K562 (cell line): ENCODE measurements at regions not wholly inside any gene's neighbourhood (a gene's known extent, or its start where the extent isn't known, plus 50 kb on each side); places are given as distances from the start of the nearest gene placed in this dataset.

ENCODE experiments used
- ATAC-seq: fragments of 200-7000 bp; cut with Tn5 transposase; 3 replicates; pipeline ENCODE4 v1.9.1; 2020; ENCODE audit warnings: moderate library complexity
- BruUV-seq: library from RNA; stranded (reverse); fragments of 400-500 nt; replicated peaks from 2 replicates; lab custom pipeline; 2021; lab: Mats Ljungman, UMichigan
- CTCF ChIA-PET: fragments of 300-600 bp; formaldehyde crosslinking; extraction: SDS; loops from one replicate; lab custom pipeline; 2021; ENCODE audit warnings: low intra/inter-chr PET ratio; lab: Yijun Ruan, JAX
- POLR2A ChIA-PET: fragments of 300-600, 350-650 bp; sonication (Branson Sonifier 250); formaldehyde crosslinking; extraction: SDS; loops from one replicate; lab custom pipeline; 2021; ENCODE audit warnings: antibody characterized with exemption, inconsistent platforms; lab: Yijun Ruan, JAX
- DNase-seq, 4 experiments: peaks; one replicate each; pipeline versions ENCODE4 v3.0.0 to v3.0.0-alpha.2; 2011 to 2018; ENCODE audit warnings: low spot score in 3 of 4, mixed read lengths in 3 of 4; ENCODE audit errors: extremely low read depth in 1 of 4
- FAIRE-seq: peaks from 2 replicates; lab custom pipeline; 2011; peaks lifted over from hg19 to GRCh38; lab: Jason Lieb, UNC
- H2AFZ ChIP-seq: 2 replicates; pipeline ENCODE4 v1.6.0; 2011; ENCODE audit warnings: low read depth, low read length, control low read depth, inconsistent platforms
- H3K27ac ChIP-seq: fragments of 200-600 bp; 3 replicates; pipeline ENCODE4 v1.8.0; 2011; ENCODE audit warnings: low read depth, mild to moderate bottlenecking, control low read depth, inconsistent platforms, low read length, moderate library complexity, mixed read lengths; ENCODE audit errors: extremely low read depth
- H3K27me3 ChIP-seq, 2 experiments: fragments of 300-600 bp in 1 of 2; 2 replicates in 1 of 2; 3 replicates in 1 of 2; pipeline versions ENCODE4 v1.6.0 to v1.8.0; 2011; ENCODE audit warnings: inconsistent platforms in 2 of 2, low read length in 2 of 2, mild to moderate bottlenecking in 1 of 2, mixed read lengths in 1 of 2, moderate library complexity in 1 of 2; ENCODE audit not compliant: control insufficient read depth in 2 of 2, insufficient read depth in 2 of 2
- H3K36me3 ChIP-seq: fragments of 300-600 bp; 3 replicates; pipeline ENCODE4 v1.8.0; 2011; ENCODE audit warnings: mild to moderate bottlenecking, low read length, inconsistent platforms; ENCODE audit not compliant: control insufficient read depth, insufficient read depth
- H3K4me1 ChIP-seq, 2 experiments: fragments of 200-600 bp in 1 of 2; replicated peaks in 1 of 2; 2 replicates in 1 of 2; 3 replicates in 1 of 2; pipeline versions ENCODE4 v1.5.1 to v1.8.0; 2011; ENCODE audit warnings: inconsistent platforms in 2 of 2, low read length in 2 of 2, mild to moderate bottlenecking in 1 of 2, mixed read lengths in 1 of 2, moderate library complexity in 1 of 2; ENCODE audit not compliant: control insufficient read depth in 2 of 2, insufficient read depth in 2 of 2
- H3K4me2 ChIP-seq: 2 replicates; pipeline ENCODE4 v1.6.1; 2011; ENCODE audit warnings: low read length, control low read depth, inconsistent platforms, mixed read lengths; ENCODE audit not compliant: insufficient read depth
- H3K4me3 ChIP-seq: fragments of 200-600 bp; sonication (generic), shearing (Covaris generic); 2 replicates; pipeline ENCODE4 v1.5.1; 2016; ENCODE audit warnings: control low read depth, inconsistent platforms
- H3K79me2 ChIP-seq: fragments of 200-600 bp; 3 replicates; pipeline ENCODE4 v1.8.0; 2011; ENCODE audit warnings: low read length, inconsistent platforms; ENCODE audit not compliant: control insufficient read depth, insufficient read depth
- H3K9ac ChIP-seq, 2 experiments: 2 replicates each; pipeline versions ENCODE4 v1.6.0 to v1.6.1; 2011; ENCODE audit warnings: low read depth in 2 of 2, low read length in 2 of 2, control low read depth in 1 of 2, inconsistent platforms in 1 of 2, mild to moderate bottlenecking in 1 of 2, mixed read lengths in 1 of 2; ENCODE audit not compliant: insufficient read depth in 1 of 2
- H3K9me1 ChIP-seq: one replicate; pipeline ENCODE4 v1.6.0; 2011; ENCODE audit warnings: inconsistent platforms, mild to moderate bottlenecking, low read length, moderate library complexity; ENCODE audit not compliant: control insufficient read depth, insufficient read depth
- H3K9me3 ChIP-seq: replicated peaks from 2 replicates; pipeline ENCODE4 v1.5.1; 2011; ENCODE audit warnings: low read depth, low read length, inconsistent platforms; ENCODE audit not compliant: control insufficient read depth, insufficient read depth
- H4K20me1 ChIP-seq: replicated peaks from 2 replicates; pipeline ENCODE4 v1.6.1; 2011; ENCODE audit warnings: low read length, inconsistent platforms, mixed read lengths; ENCODE audit not compliant: control insufficient read depth, insufficient read depth
- CBX3 ChIP-seq, 2 experiments: IDR thresholded peaks; 1 replicate in 1 of 2; 2 replicates in 1 of 2; pipeline ENCODE4 v1.6.1; 2012; ENCODE audit warnings: inconsistent platforms in 2 of 2, low read length in 2 of 2, borderline replicate concordance in 1 of 2, control low read depth in 1 of 2
- CBX5 ChIP-seq: IDR thresholded peaks from 2 replicates; pipeline ENCODE4 v1.6.1; 2014; ENCODE audit warnings: low read depth, borderline replicate concordance
- EHMT2 ChIP-seq: fragments of 450-650 bp; IDR thresholded peaks from 2 replicates; pipeline ENCODE4 v1.6.1; 2018; ENCODE audit warnings: antibody characterized with exemption
- ESRRA ChIP-seq: fragments of 450-650 bp; IDR thresholded peaks from 2 replicates; pipeline ENCODE4 v1.6.1; 2014; ENCODE audit warnings: low read depth, mild to moderate bottlenecking, moderate library complexity, borderline replicate concordance
- HMG20A ChIP-seq: fragments of 450-650 bp; formaldehyde crosslinking; conservative IDR thresholded peaks from 2 replicates; pipeline ENCODE4 v1.4.0; 2020; ENCODE audit warnings: mild to moderate bottlenecking, mixed read lengths
- MYC ChIP-seq, 2 experiments: fragments of 250-450 bp in 1 of 2; sonication (Bioruptor Pico) in 1 of 2; IDR thresholded peaks; 2 replicates each; pipeline versions ENCODE4 v1.5.1 to v1.6.1; 2012 to 2021; ENCODE audit warnings: low read depth in 2 of 2, borderline replicate concordance in 1 of 2, improper control_type of control experiment in 1 of 2, low read length in 1 of 2, mild to moderate bottlenecking in 1 of 2, moderate library complexity in 1 of 2
- NFE2 ChIP-seq: IDR thresholded peaks from 2 replicates; pipeline ENCODE4 v1.6.1; 2014; ENCODE audit warnings: antibody characterized with exemption, low read depth
- PHF20 ChIP-seq: fragments of 450-650 bp; IDR thresholded peaks from 2 replicates; pipeline ENCODE4 v1.6.1; 2018; ENCODE audit not compliant: partially characterized antibody
- RB1 ChIP-seq: fragments of 450-650 bp; IDR thresholded peaks from 2 replicates; pipeline ENCODE4 v1.6.1; 2017; ENCODE audit warnings: low read depth, mild to moderate bottlenecking
- RFX5 ChIP-seq: IDR thresholded peaks from 2 replicates; pipeline ENCODE4 v1.6.1; 2011; ENCODE audit warnings: low read depth, mild to moderate bottlenecking, improper control_type of control experiment, low read length
- SMAD1 ChIP-seq: fragments of 150-350 bp; IDR thresholded peaks from 2 replicates; pipeline ENCODE4 v1.6.1; 2014; ENCODE audit warnings: low read length, low read depth; ENCODE audit not compliant: partially characterized antibody
- TCFL5 ChIP-seq: fragments of 250-450 bp; sonication (Bioruptor Pico); conservative IDR thresholded peaks from 2 replicates; pipeline ENCODE4 v1.6.1; 2021; ENCODE audit warnings: mild to moderate bottlenecking, moderate library complexity, matching md5 sums
- ZNF23 ChIP-seq: fragments of 250-450 bp; sonication (Bioruptor Pico); IDR thresholded peaks from 2 replicates; pipeline ENCODE4 v1.4.0; 2020; ENCODE audit warnings: mild to moderate bottlenecking
- ZNF347 ChIP-seq: fragments of 450-650 bp; formaldehyde crosslinking; IDR thresholded peaks from 2 replicates; pipeline ENCODE4 v1.4.0; 2020; ENCODE audit warnings: low read depth, mild to moderate bottlenecking, moderate library complexity
- ZNF561 ChIP-seq: fragments of 450-650 bp; formaldehyde crosslinking; conservative IDR thresholded peaks from 2 replicates; pipeline ENCODE4 v1.4.0; 2020; ENCODE audit warnings: mild to moderate bottlenecking, moderate library complexity
- ZNF717 ChIP-seq: fragments of 250-450 bp; sonication (Bioruptor Pico); IDR thresholded peaks from 2 replicates; pipeline ENCODE4 v1.5.0; 2021
- ZSCAN29 ChIP-seq: fragments of 450-650 bp; IDR thresholded peaks from 2 replicates; pipeline ENCODE4 v1.6.1; 2017
- in situ Hi-C: fragments of 300-500 bp; cut with MboI; formaldehyde crosslinking; loops from 4 replicates; pipeline ENCODE4 v1.15.0; 2018; ENCODE audit warnings: inconsistent platforms, mixed read lengths
- intact Hi-C: fragments of 100-400 bp; cut with micrococcal nuclease; formaldehyde crosslinking; loops from 2 replicates; pipeline ENCODE4 v1.14.2; 2022
- TF ChIP-seq, protein P1 (sequence below), 2 experiments: fragments of 450-650 bp; IDR thresholded peaks; 2 replicates each; pipeline ENCODE4 v1.6.1; 2018; ENCODE audit warnings: mild to moderate bottlenecking in 2 of 2, low read depth in 1 of 2; ENCODE audit not compliant: partially characterized antibody in 2 of 2

DNA sequence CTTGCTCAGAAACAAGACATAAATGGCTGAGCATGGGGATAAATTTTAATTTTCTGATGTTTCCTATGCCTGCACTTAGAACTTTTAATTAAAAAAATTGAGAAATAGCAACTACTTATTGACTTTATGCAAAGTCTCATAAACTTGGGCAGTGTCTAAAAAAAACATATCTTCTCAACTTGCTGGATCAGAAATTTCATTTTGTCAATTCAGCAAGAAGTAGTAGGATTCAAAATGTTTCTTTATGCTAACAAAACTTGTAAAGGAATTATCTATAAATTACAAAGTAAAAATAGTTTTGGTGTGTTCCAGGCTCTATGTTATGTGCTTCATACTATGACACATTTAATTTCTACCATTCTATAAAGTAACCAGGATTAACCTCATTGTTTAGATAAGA is 562.2 kb upstream of the IMPG1 start:
- DNase-seq (no peak), ATAC-seq (no peak), FAIRE-seq (no peak)
- Histone ChIP-seq H3K36me3 (no peaks in the 10 kb centered on the region), H3K27me3 (no peaks in the 10 kb centered on the region), H3K4me3 (no peak overlapping the region), H3K79me2 (no peaks in the 10 kb centered on the region), H3K9ac (no peak overlapping the region), H3K27ac (no peak overlapping the region), H2AFZ (no peak overlapping the region), H3K9me3 (no peaks in the 10 kb centered on the region), H4K20me1 (no peaks in the 10 kb centered on the region), H3K4me1 (no peaks in the 10 kb centered on the region), H3K4me2 (no peak overlapping the region), H3K9me1 (no peaks in the 10 kb centered on the region)
- ChIA-PET CTCF (no interaction called here), POLR2A (no interaction called here)
- intact Hi-C loops (no loop called here), in situ Hi-C loops (no loop called here)
- no peak for TF ChIP-seq SMAD1
- TF ChIP-seq ZNF23 (CRISPR knock-in tag), result no peak
- TF ChIP-seq ZNF561, result no peak
- no peak for TF ChIP-seq HMG20A (CRISPR knock-in tag)
- TF ChIP-seq EHMT2, result no peak
- no peak for TF ChIP-seq RFX5
- TF ChIP-seq, protein P1, sequence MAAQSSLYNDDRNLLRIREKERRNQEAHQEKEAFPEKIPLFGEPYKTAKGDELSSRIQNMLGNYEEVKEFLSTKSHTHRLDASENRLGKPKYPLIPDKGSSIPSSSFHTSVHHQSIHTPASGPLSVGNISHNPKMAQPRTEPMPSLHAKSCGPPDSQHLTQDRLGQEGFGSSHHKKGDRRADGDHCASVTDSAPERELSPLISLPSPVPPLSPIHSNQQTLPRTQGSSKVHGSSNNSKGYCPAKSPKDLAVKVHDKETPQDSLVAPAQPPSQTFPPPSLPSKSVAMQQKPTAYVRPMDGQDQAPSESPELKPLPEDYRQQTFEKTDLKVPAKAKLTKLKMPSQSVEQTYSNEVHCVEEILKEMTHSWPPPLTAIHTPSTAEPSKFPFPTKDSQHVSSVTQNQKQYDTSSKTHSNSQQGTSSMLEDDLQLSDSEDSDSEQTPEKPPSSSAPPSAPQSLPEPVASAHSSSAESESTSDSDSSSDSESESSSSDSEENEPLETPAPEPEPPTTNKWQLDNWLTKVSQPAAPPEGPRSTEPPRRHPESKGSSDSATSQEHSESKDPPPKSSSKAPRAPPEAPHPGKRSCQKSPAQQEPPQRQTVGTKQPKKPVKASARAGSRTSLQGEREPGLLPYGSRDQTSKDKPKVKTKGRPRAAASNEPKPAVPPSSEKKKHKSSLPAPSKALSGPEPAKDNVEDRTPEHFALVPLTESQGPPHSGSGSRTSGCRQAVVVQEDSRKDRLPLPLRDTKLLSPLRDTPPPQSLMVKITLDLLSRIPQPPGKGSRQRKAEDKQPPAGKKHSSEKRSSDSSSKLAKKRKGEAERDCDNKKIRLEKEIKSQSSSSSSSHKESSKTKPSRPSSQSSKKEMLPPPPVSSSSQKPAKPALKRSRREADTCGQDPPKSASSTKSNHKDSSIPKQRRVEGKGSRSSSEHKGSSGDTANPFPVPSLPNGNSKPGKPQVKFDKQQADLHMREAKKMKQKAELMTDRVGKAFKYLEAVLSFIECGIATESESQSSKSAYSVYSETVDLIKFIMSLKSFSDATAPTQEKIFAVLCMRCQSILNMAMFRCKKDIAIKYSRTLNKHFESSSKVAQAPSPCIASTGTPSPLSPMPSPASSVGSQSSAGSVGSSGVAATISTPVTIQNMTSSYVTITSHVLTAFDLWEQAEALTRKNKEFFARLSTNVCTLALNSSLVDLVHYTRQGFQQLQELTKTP (IDR thresholded peaks at IDR 0.05; ENCODE audit: low read depth in 1 of 2, partially characterized antibody in 2 of 2), result no peak
- no peak for TF ChIP-seq TCFL5 (CRISPR knock-in tag)
- TF ChIP-seq CBX3 (IDR thresholded peaks at IDR 0.05; ENCODE audit: borderline replicate concordance in 1 of 2, low read length in 2 of 2), result no peak
- no peak for TF ChIP-seq MYC (IDR thresholded peaks at IDR 0.05; ENCODE audit: low read depth, low read length)
- TF ChIP-seq MYC (CRISPR knock-in tag; IDR thresholded peaks at IDR 0.05; ENCODE audit: borderline replicate concordance, low read depth), result no peak
- TF ChIP-seq RB1, result no peak
- TF ChIP-seq ZNF717 (CRISPR knock-in tag), result no peak
- no peak for TF ChIP-seq ZSCAN29
- TF ChIP-seq PHF20, result no peak
- TF ChIP-seq ESRRA, result no peak
- TF ChIP-seq NFE2, result no peak
- no peak for TF ChIP-seq ZNF347 (CRISPR knock-in tag)
- no peak for TF ChIP-seq CBX5
- BruUV-seq, result no TSS peak
